K562 (cell line): ENCODE measurements at regions not wholly inside any gene's neighbourhood (a gene's known extent, or its start where the extent isn't known, plus 50 kb on each side); places are given as distances from the start of the nearest gene placed in this dataset.

Experiments
- BACH1 ChIP-seq: fragments of 200-800 bp; sonication (Bioruptor generic); IDR thresholded peaks from 2 replicates; pipeline ENCODE4 v1.6.1; 2016; ENCODE audit warnings: missing genetic modification characterization, missing compliant biosample characterization
- CBX5 ChIP-seq: IDR thresholded peaks from 2 replicates; pipeline ENCODE4 v1.6.1; 2014; ENCODE audit warnings: low read depth, borderline replicate concordance
- POLR2AphosphoS5 ChIP-seq: IDR thresholded peaks from 2 replicates; pipeline ENCODE4 v1.6.1; 2011; ENCODE audit warnings: mild to moderate bottlenecking, low read depth, low read length, moderate library complexity; ENCODE audit not compliant: control insufficient read depth, insufficient read depth
- VEZF1 ChIP-seq: fragments of 200-800 bp; sonication (Bioruptor generic); IDR thresholded peaks from 2 replicates; pipeline ENCODE4 v1.6.1; 2017; ENCODE audit warnings: missing genetic modification characterization, missing compliant biosample characterization
- ZNF444 ChIP-seq: fragments of 250-450 bp; sonication (Bioruptor Pico); IDR thresholded peaks from 2 replicates; pipeline ENCODE4 v1.4.0; 2020; ENCODE audit warnings: mild to moderate bottlenecking, moderate library complexity

- no peak for TF ChIP-seq POLR2AphosphoS5
- TF ChIP-seq BACH1 (tag): no peak
- no peak for TF ChIP-seq ZNF444 (CRISPR knock-in tag)
- no peak for TF ChIP-seq VEZF1
- TF ChIP-seq CBX5: no peak
These were observed 153.6 kb downstream of the PAH start for GRCh38 chr12:102763471-102763870.
